Glomerular visceral epithelial cell (primary cell): ENCODE measurements at regions not wholly inside any gene's neighbourhood (a gene's known extent, or its start where the extent isn't known, plus 50 kb on each side); places are given as distances from the start of the nearest gene placed in this dataset.

Experiments used
- DNase-seq: peaks from one replicate; pipeline ENCODE4 v3.0.0-alpha.2; 2016; ENCODE audit errors: extremely low spot score

DNA sequence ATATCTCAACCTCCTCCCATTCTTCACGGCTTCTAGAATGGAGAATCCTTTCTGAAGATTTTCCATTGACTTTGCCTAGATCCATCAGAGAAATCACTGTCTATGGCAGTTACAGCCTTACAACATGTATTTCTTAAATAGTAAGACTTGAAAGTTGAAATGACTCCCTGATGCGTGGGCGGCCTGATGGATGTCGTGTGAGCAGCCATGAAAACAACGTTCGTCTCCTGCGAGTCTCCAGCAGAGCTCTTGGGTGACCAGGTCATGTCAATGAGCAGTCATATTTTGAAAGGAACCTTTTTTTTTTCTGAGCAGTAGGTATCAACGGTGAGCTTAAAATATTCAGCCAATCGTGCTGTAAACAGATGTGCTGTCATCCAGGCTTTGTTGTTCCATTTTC, 139.9 kb upstream of the C14orf180 start:
- no peak for DNase-seq

DNA sequence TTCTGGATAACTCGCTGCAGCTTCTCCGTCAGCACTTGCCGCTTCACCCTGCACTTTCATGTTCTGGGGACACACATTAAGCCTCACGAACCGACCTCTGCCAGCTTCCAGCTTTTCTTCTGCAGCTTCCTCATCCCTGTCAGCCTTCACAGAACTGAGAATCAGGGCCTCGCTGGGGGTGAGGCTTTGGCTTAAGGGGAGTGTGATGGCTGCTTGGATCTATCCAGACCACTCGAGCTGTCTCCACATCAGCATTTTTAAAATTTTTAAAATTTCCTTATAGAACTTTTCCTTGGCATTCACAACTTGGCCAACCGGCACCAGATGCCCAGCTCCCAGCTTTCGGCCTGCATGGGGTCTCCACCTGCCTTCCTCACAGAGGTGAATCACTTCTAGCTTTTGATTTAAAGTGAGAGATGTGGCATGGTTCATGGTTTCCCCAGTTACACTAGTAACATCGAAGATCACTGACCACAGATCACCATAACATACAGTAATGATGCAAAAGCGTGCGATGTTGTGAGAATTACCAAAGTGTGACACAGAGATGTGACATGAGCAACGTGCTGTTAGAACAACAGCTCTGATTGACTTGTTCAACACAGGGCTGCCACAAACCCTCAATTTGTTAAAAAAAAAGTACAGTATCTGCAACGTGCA, 139.1 kb upstream of the C14orf180 start:
- no peak for DNase-seq

- no peak for DNase-seq
Observed at GRCh38 chr14:104441275-104442106, 138.1 kb upstream of the C14orf180 start.

- no peak for DNase-seq
Observed at GRCh38 chr14:104442107-104442551, 137.4 kb upstream of the C14orf180 start.

DNA sequence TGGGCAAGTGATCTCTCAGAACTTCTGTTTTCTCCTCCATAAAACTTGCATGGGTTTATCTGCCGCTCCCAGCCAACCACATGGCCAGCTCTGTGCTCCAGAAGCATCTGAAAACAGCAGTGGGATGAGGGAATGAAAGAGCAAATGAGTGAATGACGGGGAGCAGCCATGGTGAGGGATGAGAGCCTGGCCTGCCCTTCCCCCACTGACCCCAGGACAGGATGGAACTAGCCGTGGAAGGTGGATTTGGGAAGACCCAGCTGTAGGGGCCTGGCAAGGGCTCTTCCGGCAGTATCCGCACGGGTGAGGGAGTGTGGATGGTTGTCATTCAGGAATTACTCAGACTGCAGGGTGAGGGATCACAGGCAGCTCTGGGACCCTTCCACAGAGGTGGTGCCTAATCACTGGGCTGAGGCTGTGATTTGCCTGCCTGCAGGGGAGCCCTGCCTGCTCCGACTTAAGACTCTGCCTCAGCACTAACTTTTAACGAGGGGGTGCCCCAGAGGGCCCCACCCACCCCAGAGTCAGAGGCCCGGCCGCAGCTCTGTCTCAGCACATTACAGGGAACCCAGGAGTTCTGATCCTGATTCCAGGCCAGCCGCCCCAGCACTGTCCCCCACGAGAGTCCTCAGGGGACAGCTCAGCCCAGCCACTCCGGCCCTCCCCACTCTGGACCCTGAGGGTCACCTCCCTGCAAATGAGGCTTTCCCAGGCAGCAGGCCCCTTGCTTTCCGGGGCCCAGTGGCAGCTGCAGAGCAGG, 136.8 kb upstream of the C14orf180 start:
- no peak for DNase-seq

- DNase-seq: no peak
Observed at GRCh38 chr14:104443391-104444158, 136.0 kb upstream of the C14orf180 start.

- DNase-seq: no peak
Observed at GRCh38 chr14:104444159-104445030, 135.2 kb upstream of the C14orf180 start.

GRCh38 chr14:104445086-104445485, 134.5 kb upstream of the C14orf180 start:
- DNase-seq: no peak

- DNase-seq: no peak
Observed at GRCh38 chr14:104445832-104446381, 133.7 kb upstream of the C14orf180 start.

DNA sequence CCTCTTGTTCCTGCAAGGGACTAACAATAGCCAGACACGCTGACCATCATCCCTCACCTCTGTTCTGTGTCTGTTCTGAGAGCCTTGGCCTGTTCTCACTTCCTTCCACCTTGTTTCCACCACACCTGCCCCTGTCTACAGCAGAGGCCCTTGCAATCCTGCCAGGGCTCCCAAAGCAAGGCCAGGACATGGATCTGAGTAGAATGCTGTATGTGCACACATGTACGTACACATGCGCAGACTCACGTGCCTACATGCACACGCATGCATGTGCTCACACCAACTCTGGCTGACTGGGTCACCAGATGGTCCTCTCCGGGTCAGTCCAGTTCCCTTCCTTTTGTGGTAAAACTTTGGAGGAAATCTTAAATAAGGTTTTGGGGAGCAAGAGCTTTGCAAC, 133.0 kb upstream of the C14orf180 start:
- DNase-seq: no peak

DNA sequence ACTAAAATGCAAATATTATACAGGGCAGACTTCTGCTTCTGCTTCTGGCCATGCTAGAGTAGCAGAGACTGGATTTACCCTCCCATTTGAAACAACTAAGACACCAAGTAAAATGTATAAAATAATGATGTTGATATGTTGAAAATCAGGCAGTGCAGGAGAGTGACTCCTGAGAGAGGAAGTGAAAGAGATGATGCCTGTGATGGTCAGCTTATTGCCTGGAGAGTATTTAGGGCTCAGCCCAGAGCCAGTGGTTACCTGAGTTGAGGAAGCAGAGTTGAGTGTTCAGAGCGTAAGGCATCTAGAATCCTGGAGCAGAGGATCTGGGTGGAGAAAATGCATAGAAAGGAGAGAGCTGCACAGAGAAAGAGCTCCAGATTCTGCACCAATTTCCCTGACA, 131.8 kb upstream of the C14orf180 start:
- DNase-seq: no peak

- no peak for DNase-seq
Observed at GRCh38 chr14:104448321-104448720, 131.2 kb upstream of the C14orf180 start.

GRCh38 chr14:104448721-104449120, 130.8 kb upstream of the C14orf180 start:
- DNase-seq: no peak

DNA sequence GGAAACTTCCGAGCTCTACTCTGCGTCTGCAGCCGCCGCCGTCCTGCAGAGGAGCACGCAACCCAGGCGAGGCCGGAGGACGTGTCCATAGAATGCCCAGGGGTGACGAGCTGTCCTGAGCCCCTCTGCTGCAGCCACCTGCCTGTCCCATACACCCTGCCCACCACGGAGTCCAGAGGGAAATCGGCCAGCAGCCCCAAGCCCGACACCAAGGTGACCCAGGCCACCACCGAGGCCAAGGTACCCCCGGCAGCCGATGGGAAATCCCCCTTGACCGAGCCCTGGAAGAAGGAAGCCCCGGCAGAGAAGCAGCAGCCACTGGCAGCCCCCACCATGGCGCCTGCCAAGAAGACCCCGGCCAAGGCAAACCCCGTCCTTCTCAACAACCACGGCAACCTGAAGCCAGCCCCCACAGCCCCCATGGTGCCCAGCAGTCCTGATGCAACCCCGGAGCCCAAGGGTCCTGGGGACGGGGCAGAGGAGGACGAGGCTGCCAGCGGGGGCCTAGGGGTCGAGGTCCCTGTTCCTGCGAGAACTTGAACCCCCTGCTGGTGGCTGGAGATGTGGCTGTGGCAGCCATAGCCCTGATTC, 128.7 kb upstream of the C14orf180 start:
- DNase-seq: no peak

DNA sequence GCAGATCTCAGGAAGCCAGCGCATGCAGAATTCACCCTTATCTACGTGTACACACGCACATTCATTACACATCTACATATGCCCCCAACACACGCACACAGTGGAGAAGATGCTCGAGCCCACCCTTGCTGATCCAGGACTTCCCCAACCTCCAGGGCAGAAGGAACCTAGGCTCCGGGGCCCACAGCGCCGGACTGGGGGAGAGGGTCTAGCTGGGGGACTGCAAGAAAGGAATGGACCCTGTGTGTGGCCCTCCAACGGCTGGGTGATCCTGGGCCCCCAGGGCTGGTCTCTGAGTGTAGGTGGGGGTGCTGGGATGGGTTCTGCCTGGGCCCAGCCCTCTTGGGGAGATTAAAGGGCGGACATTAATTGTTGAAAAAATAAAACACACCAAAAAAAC, 128.1 kb upstream of the C14orf180 start:
- no peak for DNase-seq

GRCh38 chr14:104458845-104459244, 120.7 kb upstream of the C14orf180 start:
- no peak for DNase-seq

GRCh38 chr14:104460791-104461651, 118.5 kb upstream of the C14orf180 start:
- no peak for DNase-seq

DNA sequence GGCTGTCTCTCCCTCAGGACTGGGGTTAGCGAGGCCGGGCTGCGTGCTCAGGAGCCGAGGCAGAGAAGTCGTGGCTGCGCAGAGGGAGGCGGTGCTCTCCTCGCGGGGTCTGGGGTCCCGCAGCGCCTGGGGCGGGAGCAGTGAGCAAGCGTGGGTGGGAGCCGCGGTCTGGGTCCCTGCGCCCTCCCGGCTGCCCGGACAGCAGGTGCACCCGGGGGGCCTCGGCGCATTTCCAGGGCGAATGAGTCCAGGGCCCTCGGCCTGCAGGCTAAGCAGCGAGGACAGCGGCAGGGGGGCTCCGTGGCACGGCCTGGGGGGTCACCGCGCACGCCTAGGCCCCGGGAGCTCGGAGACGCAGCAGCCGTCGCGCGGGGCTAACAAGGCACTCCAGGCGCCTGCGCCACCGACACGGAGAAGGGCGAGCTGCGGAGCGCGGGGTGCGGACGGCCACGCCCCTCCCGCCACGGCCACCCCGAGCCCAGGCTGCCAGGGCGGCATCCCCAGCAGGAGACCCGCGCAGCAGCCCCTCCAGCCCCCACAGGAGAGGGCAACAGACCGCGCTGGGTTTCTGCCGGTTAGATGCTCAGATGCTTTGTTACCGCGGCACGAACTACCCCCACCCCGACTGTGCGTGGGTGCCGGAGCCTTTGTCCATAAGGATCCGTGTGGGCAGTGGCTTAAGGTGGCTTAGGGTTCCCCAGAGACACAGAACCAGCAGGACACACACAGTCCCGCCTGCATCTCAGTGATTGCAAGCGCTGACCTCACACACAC, 117.7 kb upstream of the C14orf180 start:
- DNase-seq: no peak
